Stimulated activated effector memory CD8-positive, alpha-beta T cell treated with anti-CD3 and anti-CD28 coated beads, Interleukin-12 subunit alpha, Interleukin-12 subunit beta, amount 100 ng/mL, for 72 hours (primary cell): ENCODE measurements at regions not wholly inside any gene's neighbourhood (a gene's known extent, or its start where the extent isn't known, plus 50 kb on each side); places are given as distances from the start of the nearest gene placed in this dataset.

Source experiments
- ATAC-seq: fragments of 150-1000 bp; cut with Tn5 transposase; 2 replicates; pipeline ENCODE4 v1.10.0; 2021
- DNase-seq, 2 donors: peaks; one replicate each; pipeline ENCODE4 v3.0.0; 2021 to 2022; ENCODE audit warnings: low spot score in 2 of 2
- H3K27ac Mint-ChIP-seq: one replicate; pipeline ENCODE4 v1.8.0; 2022; ENCODE audit warnings: mild to moderate bottlenecking, mixed read lengths
- H3K36me3 Mint-ChIP-seq: one replicate; pipeline ENCODE4 v1.8.0; 2022; ENCODE audit warnings: mild to moderate bottlenecking, mixed read lengths
- H3K4me1 Mint-ChIP-seq: one replicate; pipeline ENCODE4 v1.8.0; 2022; ENCODE audit warnings: mixed read lengths
- H3K4me3 Mint-ChIP-seq: one replicate; pipeline ENCODE4 v1.8.0; 2022; ENCODE audit warnings: mild to moderate bottlenecking, mixed read lengths
- H3K9me3 Mint-ChIP-seq: one replicate; pipeline ENCODE4 v1.8.0; 2022; ENCODE audit warnings: mixed read lengths

DNA sequence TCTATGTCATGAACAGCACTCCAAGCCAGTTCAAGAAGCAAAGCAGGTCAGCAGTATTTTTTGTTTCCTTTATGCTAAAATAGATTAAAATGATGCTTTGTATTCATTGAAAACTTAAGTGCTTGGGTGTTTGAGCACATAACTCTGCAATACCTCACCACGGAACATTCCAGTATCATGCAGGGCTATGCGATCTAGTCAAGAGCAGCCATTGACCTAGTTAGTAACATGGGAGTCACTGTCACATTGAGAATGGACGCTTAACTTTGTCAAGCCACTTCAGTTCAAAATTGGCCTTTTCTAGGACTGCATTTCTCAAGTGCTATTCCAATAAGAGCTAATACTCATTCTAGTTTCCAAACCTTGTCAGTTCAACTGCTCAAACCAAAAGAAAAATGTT, 160.1 kb upstream of the FSTL5 start:
- Mint-ChIP-seq H3K9me3 (peaks cover 2% of the 10 kb centered on the region), H3K4me1 (no peaks in the 10 kb centered on the region), H3K36me3 (no peaks in the 10 kb centered on the region), H3K27ac (no peak overlapping the region), H3K4me3 (no peak overlapping the region)
- ATAC-seq (no peak), DNase-seq (no peak)

DNA sequence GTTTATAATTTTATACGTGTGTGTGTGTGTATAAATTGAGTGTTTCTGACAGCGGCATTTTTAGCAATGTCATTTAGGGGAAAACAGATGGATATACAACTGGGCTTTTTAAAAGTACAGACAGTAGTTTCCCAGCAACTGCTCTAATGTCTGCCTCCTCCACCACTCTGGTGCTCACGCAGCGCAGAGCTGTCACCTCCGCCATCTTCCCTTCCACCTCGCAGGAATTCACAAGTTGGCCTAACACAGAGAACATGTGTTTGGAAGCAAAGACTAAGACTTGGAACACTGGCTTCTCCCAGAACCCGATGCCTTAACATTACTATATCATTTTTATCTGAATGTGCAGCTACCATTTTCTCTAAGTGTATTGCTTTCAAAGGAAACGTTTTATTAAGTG, 158.3 kb upstream of the FSTL5 start:
- DNase-seq (no peak), ATAC-seq (no peak)
- Mint-ChIP-seq H3K4me1 (no peaks in the 10 kb centered on the region), H3K4me3 (no peak overlapping the region), H3K9me3 (peaks cover 8% of the 10 kb centered on the region), H3K36me3 (no peaks in the 10 kb centered on the region), H3K27ac (no peak overlapping the region)

DNA sequence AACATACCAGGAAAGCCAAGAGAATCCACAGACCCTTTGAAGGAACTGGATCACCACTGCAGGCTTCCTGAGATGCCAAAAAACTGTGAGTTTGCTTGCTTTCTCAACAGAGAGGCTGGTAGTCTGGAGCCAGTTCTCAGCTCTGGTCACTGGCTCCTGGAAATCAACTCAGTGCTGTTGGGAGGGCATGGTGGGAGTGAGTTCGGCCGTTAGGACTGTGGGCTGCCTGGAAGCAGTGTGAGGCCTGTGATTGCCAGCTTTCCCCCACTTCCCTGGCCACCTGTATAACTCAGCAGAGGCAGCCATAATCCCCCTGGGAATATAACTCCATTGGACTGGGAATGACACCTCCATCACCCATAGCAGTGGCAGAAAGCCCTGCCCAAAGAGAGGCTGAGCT, 122.0 kb upstream of the FSTL5 start:
- no peak overlapping the region for H3K4me3 Mint-ChIP-seq
- H3K27ac Mint-ChIP-seq, result no peak overlapping the region
- no peak for DNase-seq
- H3K36me3 Mint-ChIP-seq, result no peaks in the 10 kb centered on the region
- ATAC-seq, result no peak
- H3K4me1 Mint-ChIP-seq, result no peaks in the 10 kb centered on the region
- peaks cover 13% of the 10 kb centered on the region for H3K9me3 Mint-ChIP-seq

DNA sequence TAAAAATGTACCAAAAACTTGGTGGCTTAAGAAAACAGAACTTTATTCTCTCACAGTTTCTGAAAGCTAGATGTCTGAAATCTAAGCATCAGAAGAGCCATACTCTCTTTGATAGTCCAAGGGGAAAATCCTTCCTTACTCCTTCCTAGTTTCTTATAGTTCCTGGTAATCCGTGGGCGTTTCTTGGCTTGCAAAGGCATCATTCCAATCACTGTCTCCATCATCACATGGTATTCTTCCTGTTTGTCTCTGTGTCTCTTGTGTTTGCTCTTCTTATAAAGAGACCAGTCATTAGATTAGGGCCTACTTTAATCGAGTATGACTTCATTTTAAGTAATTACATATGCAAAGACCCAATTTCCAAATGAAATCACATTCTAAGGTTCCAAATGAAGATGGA, 118.9 kb upstream of the FSTL5 start:
- Mint-ChIP-seq H3K27ac (no peak overlapping the region), H3K36me3 (no peaks in the 10 kb centered on the region), H3K4me1 (no peaks in the 10 kb centered on the region), H3K4me3 (no peak overlapping the region), H3K9me3 (peaks cover 16% of the 10 kb centered on the region)
- ATAC-seq, result no peak
- DNase-seq, result no peak

DNA sequence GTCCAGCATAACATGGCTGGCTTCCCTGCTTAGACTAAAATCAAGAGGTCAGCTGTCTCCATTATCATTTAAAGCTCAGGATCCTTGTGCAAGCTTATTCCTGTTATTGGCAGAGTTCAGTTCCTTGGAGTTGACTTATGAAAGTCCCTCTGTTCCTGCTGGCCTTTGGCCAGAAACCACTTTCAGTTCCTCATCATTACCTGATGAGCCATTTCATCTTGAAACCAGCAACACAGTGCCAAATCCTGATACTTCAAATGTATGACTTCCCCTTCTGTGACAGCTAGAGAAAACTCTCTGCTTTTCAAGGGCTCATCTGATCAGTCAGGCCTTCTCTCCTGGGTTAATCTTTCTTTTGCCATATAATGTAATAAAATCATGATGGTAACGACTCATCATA, 110.6 kb upstream of the FSTL5 start:
- Mint-ChIP-seq H3K9me3 (peaks cover 33% of the 10 kb centered on the region), H3K4me3 (no peak overlapping the region), H3K36me3 (no peaks in the 10 kb centered on the region), H3K4me1 (no peaks in the 10 kb centered on the region), H3K27ac (no peak overlapping the region)
- ATAC-seq, result no peak
- no peak for DNase-seq

DNA sequence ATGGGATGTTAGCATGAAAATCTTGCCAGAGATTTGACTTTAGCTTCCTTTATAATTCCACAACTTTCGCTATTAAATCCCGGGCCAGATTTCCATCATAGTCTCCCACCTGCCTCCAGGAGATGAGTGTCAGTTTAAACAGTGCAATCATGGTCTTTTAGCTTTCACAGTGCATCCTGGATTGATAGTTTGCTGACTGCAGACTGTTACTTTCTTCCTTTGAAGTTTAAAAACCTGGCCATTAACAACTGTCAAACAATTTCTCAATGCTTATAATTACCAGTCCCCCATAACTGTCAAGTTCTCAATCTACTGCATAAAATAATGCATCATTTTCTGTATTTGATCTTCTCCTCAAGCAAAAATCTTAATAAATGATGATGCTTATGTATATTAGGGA, 108.4 kb upstream of the FSTL5 start:
- DNase-seq, result no peak
- Mint-ChIP-seq H3K9me3 (peaks cover 27% of the 10 kb centered on the region), H3K4me3 (no peak overlapping the region), H3K36me3 (no peaks in the 10 kb centered on the region), H3K27ac (no peak overlapping the region), H3K4me1 (no peaks in the 10 kb centered on the region)
- ATAC-seq, result no peak

DNA sequence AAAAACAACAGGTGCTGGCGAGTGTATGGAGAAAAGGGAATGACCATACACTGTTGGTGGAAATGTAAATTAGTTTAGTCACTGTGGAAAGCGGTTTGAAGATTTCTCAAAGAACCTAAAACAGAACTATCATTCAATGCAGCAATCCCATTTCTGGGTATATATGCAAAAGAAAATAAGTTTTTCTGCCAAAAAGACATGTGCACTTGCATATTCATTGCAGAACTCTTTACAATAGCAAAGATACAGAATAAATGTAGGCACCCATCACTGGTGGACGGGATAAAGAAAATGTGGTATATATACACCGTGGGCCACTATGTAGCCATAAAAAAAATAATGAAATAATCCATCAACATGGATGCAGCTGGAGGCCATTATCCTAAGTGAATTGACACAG, 105.1 kb upstream of the FSTL5 start:
- no peak for ATAC-seq
- Mint-ChIP-seq H3K36me3 (no peaks in the 10 kb centered on the region), H3K4me3 (no peak overlapping the region), H3K27ac (no peak overlapping the region), H3K4me1 (no peaks in the 10 kb centered on the region), H3K9me3 (peaks cover 31% of the 10 kb centered on the region)
- DNase-seq, result no peak

DNA sequence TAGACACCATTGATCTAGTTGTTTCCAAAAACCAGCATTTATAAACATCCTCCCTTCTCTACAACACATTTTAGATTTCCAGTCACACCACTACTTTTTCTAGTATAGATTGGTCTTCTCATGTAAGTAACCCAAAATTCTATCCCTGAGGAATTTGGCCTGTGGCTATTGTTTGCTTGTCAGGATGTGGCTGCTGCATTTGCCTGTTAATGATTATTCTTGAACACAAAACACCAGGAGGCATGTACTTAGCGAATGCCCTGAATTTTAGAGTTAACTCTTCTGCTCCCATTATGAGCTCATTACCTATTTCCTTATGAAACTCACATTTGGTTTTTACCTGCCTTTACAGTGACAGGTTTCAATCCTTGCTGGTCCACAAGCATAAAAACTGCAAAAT, 102.0 kb upstream of the FSTL5 start:
- ATAC-seq (no peak), DNase-seq (no peak)
- Mint-ChIP-seq H3K27ac (no peak overlapping the region), H3K4me1 (no peaks in the 10 kb centered on the region), H3K36me3 (no peaks in the 10 kb centered on the region), H3K4me3 (no peak overlapping the region), H3K9me3 (peaks cover 19% of the 10 kb centered on the region)

DNA sequence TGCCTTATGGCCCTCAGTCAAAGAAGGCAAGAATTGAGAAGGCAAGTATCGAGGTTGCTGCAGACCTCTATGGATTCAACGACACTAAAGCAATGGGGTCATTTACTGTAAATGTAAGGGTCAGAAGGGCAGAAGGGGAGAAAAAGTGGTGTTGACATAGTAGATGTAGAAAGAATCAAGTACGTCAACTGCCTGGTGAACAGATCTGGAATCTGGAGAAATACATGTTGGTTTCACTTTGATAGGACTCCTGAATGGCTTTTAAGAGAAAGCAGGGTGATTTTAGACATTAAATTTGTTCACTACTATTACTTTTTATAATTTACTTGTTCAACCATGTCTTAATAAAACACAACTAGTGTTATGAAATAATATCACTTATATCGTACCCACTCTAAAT, 81.3 kb upstream of the FSTL5 start:
- no peak for ATAC-seq
- DNase-seq, result no peak
- H3K9me3 Mint-ChIP-seq, result peaks cover 4% of the 10 kb centered on the region
- H3K27ac Mint-ChIP-seq, result no peak overlapping the region
- no peaks in the 10 kb centered on the region for H3K4me1 Mint-ChIP-seq
- H3K36me3 Mint-ChIP-seq, result no peaks in the 10 kb centered on the region
- H3K4me3 Mint-ChIP-seq, result no peak overlapping the region

DNA sequence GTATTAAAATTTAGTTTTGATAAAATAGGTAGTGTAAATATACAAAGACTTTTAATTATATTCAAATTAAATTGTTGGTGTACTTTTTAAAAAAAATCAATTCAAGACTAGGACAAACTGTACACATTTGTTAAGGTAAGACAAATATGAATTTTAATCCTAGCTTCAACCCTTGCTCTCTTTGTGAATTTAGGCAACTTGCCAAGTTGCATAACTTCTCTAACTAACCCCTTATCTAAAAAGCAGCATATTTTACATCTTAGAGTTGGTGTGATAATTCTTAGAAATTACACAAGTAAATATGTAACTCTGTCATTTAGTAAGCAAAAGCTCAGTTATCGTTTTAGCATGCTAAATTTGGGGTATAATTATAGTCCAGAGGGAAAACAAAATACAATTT, 78.1 kb upstream of the FSTL5 start:
- DNase-seq (no peak), ATAC-seq (no peak)
- no peaks in the 10 kb centered on the region for H3K4me1 Mint-ChIP-seq
- no peak overlapping the region for H3K27ac Mint-ChIP-seq
- H3K4me3 Mint-ChIP-seq, result no peak overlapping the region
- no peaks in the 10 kb centered on the region for H3K36me3 Mint-ChIP-seq
- H3K9me3 Mint-ChIP-seq, result peaks cover 3% of the 10 kb centered on the region

DNA sequence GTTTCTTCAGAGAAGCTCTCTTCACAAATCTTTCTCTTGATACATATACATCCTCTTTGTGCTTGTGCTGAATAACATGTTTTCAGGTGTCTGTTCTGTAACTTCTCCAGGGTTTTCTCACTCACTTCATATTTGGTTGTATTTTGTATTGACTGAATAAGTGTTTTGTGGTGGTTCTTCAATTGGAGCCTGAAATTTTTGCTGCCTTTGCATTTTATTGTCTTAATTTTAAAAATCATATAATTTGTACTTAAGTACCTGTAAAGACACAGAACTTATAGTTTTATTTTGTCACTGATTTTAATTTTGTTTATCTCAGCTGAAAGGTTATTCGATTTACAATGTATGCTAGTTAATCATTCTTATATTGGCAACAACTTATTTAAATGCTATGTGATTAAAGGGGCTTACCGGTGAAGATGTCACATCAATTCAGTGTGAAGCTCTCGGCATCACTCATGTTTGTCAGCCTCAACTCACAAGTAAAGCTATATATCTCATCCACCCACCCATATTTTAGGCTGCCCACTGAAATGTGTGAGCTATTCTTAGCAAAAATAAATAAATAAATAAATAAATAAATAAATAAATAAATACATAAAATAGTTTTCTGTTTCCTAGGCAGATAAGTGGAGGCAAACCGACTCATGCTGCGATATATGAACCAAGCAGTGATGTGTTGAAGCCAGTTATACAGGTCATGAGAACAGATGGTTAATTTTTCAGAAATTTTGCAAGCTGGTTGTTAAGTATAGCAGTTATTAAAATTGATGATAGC, 76.4 kb upstream of the FSTL5 start:
- no peaks in the 10 kb centered on the region for H3K4me1 Mint-ChIP-seq
- no peak for DNase-seq
- H3K9me3 Mint-ChIP-seq, result peaks cover 5% of the 10 kb centered on the region
- no peak for ATAC-seq
- H3K4me3 Mint-ChIP-seq, result no peak overlapping the region
- no peak overlapping the region for H3K27ac Mint-ChIP-seq
- no peaks in the 10 kb centered on the region for H3K36me3 Mint-ChIP-seq

DNA sequence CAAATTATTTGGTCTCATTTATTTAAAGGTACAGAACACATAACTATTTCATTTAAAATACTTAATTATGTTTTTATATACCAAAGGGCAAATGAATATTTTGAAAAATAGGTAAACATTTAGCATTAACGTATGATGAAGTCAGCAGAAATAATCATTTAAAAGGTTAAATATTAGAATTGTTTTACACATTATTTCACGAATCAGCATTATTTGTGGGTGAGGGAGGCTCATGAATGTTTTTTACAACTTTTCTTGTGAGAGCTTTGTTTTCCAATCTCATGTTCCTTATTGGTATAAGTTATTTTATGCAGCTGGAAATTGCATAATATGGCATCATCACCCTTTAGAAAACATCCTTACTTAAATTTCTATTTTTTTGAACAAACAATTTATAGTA, 73.9 kb upstream of the FSTL5 start:
- no peaks in the 10 kb centered on the region for H3K4me1 Mint-ChIP-seq
- H3K4me3 Mint-ChIP-seq, result no peak overlapping the region
- no peaks in the 10 kb centered on the region for H3K36me3 Mint-ChIP-seq
- peaks cover 13% of the 10 kb centered on the region for H3K9me3 Mint-ChIP-seq
- no peak overlapping the region for H3K27ac Mint-ChIP-seq
- ATAC-seq, result no peak
- no peak for DNase-seq

DNA sequence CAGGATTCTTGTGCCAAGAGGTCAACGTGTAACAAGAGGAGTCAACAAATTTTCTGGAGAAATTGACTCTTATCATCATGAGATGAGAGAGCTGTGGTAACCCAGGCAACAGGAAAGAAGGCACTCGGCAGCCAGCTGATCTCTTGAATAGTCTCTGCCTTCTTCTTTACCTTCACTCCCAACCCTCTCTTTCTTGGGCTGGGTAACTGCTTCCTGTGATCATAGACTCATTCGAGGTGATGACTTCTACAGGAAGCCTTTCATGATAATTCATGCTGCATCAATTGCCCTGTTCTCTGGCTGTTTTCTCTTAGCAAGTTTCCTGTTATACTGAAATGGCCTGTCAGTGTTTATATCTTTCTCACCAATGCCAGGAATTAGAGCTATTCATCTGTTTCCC, 70.8 kb upstream of the FSTL5 start:
- Mint-ChIP-seq H3K27ac (no peak overlapping the region), H3K4me1 (no peaks in the 10 kb centered on the region), H3K9me3 (peaks cover 21% of the 10 kb centered on the region), H3K36me3 (no peaks in the 10 kb centered on the region), H3K4me3 (no peak overlapping the region)
- ATAC-seq (no peak), DNase-seq (no peak)

DNA sequence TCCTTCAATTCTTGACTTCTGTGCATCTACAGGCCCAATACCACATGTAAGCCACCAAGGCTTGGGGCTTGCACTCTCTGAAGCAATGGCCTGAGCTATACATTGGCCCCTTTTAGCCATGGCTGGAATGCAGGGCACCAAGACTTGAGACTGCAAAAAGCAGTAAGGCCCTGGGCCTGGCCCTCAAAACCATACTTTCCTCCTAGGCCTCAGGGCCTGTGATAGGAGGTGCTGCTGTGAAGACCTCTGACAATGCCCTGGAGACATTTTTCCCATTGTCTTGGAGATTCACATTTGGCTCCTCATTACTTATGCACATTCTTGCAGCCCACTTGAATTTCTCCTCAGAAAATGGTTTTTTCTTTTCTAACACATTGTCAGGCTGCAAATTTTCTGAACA, 68.5 kb upstream of the FSTL5 start:
- Mint-ChIP-seq H3K4me3 (no peak overlapping the region), H3K9me3 (peaks cover 22% of the 10 kb centered on the region), H3K36me3 (no peaks in the 10 kb centered on the region), H3K27ac (no peak overlapping the region), H3K4me1 (no peaks in the 10 kb centered on the region)
- DNase-seq, result no peak
- no peak for ATAC-seq

DNA sequence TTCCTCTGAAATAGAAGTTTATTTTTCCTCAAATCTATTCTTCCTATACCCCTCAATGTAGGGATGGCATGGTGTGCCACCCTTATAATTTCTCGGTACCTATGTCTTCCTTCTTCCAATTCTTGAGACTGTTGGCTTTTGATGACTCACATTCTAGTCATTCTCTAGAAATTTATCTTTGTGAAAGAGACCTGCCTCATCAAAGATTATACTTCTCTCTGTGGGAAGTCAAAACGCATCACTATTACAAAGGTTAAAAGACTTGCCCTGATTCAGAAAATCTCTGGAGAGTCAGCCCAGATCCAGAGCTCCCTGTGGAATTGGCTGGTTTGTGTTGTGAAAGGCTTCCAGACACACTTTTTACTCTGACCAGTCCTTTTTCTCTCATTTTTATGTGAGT, 65.9 kb upstream of the FSTL5 start:
- no peaks in the 10 kb centered on the region for H3K4me1 Mint-ChIP-seq
- no peaks in the 10 kb centered on the region for H3K36me3 Mint-ChIP-seq
- H3K9me3 Mint-ChIP-seq, result peaks cover 15% of the 10 kb centered on the region
- H3K4me3 Mint-ChIP-seq, result no peak overlapping the region
- no peak overlapping the region for H3K27ac Mint-ChIP-seq
- ATAC-seq, result no peak
- DNase-seq, result no peak

DNA sequence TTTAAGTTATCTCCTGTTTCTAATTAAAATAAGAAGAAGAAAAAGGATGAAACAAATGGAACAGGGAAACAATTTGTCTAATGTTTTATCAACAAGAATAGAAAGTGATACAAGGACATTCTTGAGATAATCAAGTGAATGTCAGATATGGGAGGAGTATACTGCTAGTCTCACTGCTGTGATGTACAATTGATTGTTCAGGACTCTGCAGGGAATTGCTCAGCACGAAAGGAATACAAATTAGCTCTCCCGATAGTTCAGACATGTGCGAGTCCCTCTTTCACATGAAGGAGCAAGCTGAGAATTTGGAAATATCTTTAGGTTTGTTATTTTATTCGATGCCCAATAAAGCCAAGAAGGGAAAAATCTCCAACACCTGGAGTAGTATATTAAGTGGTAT, 57.3 kb upstream of the FSTL5 start:
- H3K4me3 Mint-ChIP-seq, result no peak overlapping the region
- ATAC-seq (no peak), DNase-seq (no peak)
- peaks cover 7% of the 10 kb centered on the region for H3K9me3 Mint-ChIP-seq
- no peaks in the 10 kb centered on the region for H3K36me3 Mint-ChIP-seq
- H3K27ac Mint-ChIP-seq, result no peak overlapping the region
- H3K4me1 Mint-ChIP-seq, result no peaks in the 10 kb centered on the region
